HEK293T (cell line): ENCODE measurements at regions not wholly inside any gene's neighbourhood (a gene's known extent, or its start where the extent isn't known, plus 50 kb on each side); places are given as distances from the start of the nearest gene placed in this dataset.
"Not testable (repeated sequence)": the region's sequence is repeated elsewhere in the genome, so short reads cannot be mapped to it uniquely, and the experiment has no call there.

Source experiments
- CTCF ChIA-PET: fragments of 350-600 bp; formaldehyde crosslinking; extraction: SDS; loops from one replicate; lab custom pipeline; 2021; ENCODE audit warnings: antibody characterized with exemption, inconsistent platforms; lab: Yijun Ruan, JAX
- POLR2A ChIA-PET: fragments of 350-600 bp; formaldehyde crosslinking; extraction: SDS; loops from one replicate; lab custom pipeline; 2020; ENCODE audit warnings: antibody characterized with exemption, inconsistent platforms; lab: Yijun Ruan, JAX
- DNase-seq: peaks from one replicate; pipeline ENCODE4 v3.0.0; 2012; ENCODE audit warnings: mixed read lengths; ENCODE audit errors: extremely low spot score
- ARNT ChIP-seq: fragments of 450-650 bp; IDR thresholded peaks from 2 replicates; pipeline ENCODE4 v1.6.1; 2017; ENCODE audit warnings: mild to moderate bottlenecking
- BHLHE40 ChIP-seq: fragments of 450-650 bp; IDR thresholded peaks from 2 replicates; pipeline ENCODE4 v1.6.1; 2016; ENCODE audit warnings: mild to moderate bottlenecking, moderate library complexity, borderline replicate concordance
- CTBP1 ChIP-seq: fragments of 450-650 bp; IDR thresholded peaks from 2 replicates; pipeline ENCODE4 v1.6.1; 2016; ENCODE audit warnings: borderline replicate concordance
- ELF4 ChIP-seq: fragments of 450-650 bp; IDR thresholded peaks from 2 replicates; pipeline ENCODE4 v1.6.1; 2017; ENCODE audit warnings: antibody characterized with exemption
- FOXA1 ChIP-seq: fragments of 450-650 bp; IDR thresholded peaks from 2 replicates; pipeline ENCODE4 v1.6.1; 2016; ENCODE audit warnings: mild to moderate bottlenecking
- FOXK2 ChIP-seq: fragments of 450-650 bp; IDR thresholded peaks from 2 replicates; pipeline ENCODE4 v1.6.1; 2016; ENCODE audit warnings: mild to moderate bottlenecking
- FOXM1 ChIP-seq: fragments of 450-650 bp; IDR thresholded peaks from 2 replicates; pipeline ENCODE4 v1.6.1; 2017; ENCODE audit warnings: mild to moderate bottlenecking, borderline replicate concordance
- HDGF ChIP-seq: fragments of 450-650 bp; IDR thresholded peaks from 2 replicates; pipeline ENCODE4 v1.6.1; 2017; ENCODE audit warnings: antibody characterized with exemption, borderline replicate concordance
- L3MBTL2 ChIP-seq: fragments of 450-650 bp; conservative IDR thresholded peaks from 2 replicates; pipeline ENCODE4 v1.6.1; 2016; ENCODE audit warnings: mild to moderate bottlenecking
- LEF1 ChIP-seq: fragments of 450-650 bp; IDR thresholded peaks from 2 replicates; pipeline ENCODE4 v1.6.1; 2017; ENCODE audit warnings: mild to moderate bottlenecking, borderline replicate concordance
- NFRKB ChIP-seq: fragments of 450-650 bp; IDR thresholded peaks from 2 replicates; pipeline ENCODE4 v1.6.1; 2016; ENCODE audit warnings: mild to moderate bottlenecking, moderate library complexity
- SP1 ChIP-seq: fragments of 450-650 bp; IDR thresholded peaks from 2 replicates; pipeline ENCODE4 v1.6.1; 2017
- SUZ12 ChIP-seq: fragments of 450-650 bp; IDR thresholded peaks from 2 replicates; pipeline ENCODE4 v1.6.1; 2016; ENCODE audit warnings: mild to moderate bottlenecking
- TARDBP ChIP-seq: fragments of 450-650 bp; IDR thresholded peaks from 2 replicates; pipeline ENCODE4 v1.6.1; 2016
- ZNF384 ChIP-seq: fragments of 450-650 bp; IDR thresholded peaks from 2 replicates; pipeline ENCODE4 v1.6.1; 2016
- TF ChIP-seq, protein P1 (sequence below): fragments of 450-650 bp; IDR thresholded peaks from 2 replicates; pipeline ENCODE4 v1.6.1; 2016

DNA sequence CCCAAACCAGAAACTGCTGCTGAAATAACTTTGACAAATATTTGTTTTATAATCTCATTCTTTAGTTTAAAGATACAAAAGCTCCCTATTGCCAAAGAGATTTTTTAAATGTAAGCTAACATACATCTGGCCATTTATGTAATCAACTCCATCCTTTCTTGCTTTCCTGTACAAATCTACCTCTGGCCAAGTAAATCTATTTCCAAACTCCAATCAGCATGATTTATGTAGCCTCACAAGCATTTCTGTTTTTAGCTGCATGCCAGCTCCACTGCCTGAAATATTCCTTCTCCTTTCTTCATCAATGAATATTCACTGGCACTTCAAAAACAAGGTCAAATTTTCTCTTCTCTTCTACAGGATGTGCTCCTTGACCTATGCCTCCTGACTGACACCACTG, 80.0 kb downstream of the SHOX2 start:
- no peak for DNase-seq
- TF ChIP-seq BHLHE40 (no peak), SUZ12 (no peak), FOXA1 (no peak), FOXM1 (no peak), NFRKB (no peak), SP1 (no peak), ARNT (no peak)
- ChIA-PET POLR2A (no interaction called here), CTCF (no interaction called here)

DNA sequence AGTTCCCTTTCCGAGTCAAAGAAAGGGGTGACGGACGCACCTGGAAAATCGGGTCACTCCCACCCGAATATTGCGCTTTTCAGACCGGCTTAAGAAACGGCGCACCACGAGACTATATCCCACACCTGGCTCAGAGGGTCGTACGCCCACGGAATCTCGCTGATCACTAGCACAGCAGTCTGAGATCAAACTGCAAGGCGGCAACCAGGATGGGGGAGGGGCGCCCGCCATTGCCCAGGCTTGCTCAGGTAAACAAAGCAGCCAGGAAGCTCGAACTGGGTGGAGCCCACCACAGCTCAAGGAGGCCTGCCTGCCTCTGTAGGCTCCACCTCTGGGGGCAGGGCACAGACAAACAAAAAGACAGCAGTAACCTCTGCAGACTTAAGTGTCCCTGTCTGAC, 86.3 kb downstream of the SHOX2 start:
- CTCF ChIA-PET, POLR2A ChIA-PET, DNase-seq: not testable (repeated sequence)

DNA sequence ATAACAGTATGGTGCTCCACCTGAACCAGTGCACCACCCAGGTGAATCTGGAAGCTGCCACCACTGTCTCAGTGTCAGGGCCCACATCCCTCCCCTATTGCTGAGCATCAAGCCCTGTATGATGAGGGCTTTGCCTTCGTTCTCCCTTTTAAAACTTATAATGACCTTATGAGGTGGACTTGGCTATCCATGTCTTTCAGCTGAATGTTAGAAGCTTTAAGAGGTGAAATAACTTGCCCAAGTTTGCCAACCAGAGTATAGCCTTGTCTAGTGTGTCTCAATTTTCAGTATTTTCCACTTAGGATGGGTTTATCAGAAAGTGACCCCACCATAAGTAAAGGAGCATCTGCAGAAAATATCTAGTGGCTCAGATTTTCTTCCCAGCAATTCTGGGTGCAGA, 87.8 kb downstream of the SHOX2 start:
- TF ChIP-seq BHLHE40 (no peak), TARDBP (no peak), FOXA1 (no peak), LEF1 (no peak), SP1 (no peak), ZNF384 (no peak), ELF4 (no peak), FOXK2 (no peak), SUZ12 (no peak), CTBP1 (no peak), ARNT (no peak), L3MBTL2 (no peak), HDGF (no peak), FOXM1 (no peak), NFRKB (no peak)
- TF ChIP-seq, protein P1, sequence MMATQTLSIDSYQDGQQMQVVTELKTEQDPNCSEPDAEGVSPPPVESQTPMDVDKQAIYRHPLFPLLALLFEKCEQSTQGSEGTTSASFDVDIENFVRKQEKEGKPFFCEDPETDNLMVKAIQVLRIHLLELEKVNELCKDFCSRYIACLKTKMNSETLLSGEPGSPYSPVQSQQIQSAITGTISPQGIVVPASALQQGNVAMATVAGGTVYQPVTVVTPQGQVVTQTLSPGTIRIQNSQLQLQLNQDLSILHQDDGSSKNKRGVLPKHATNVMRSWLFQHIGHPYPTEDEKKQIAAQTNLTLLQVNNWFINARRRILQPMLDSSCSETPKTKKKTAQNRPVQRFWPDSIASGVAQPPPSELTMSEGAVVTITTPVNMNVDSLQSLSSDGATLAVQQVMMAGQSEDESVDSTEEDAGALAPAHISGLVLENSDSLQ, result no peak
- DNase-seq, result no peak
- ChIA-PET POLR2A (no interaction called here), CTCF (no interaction called here)

DNA sequence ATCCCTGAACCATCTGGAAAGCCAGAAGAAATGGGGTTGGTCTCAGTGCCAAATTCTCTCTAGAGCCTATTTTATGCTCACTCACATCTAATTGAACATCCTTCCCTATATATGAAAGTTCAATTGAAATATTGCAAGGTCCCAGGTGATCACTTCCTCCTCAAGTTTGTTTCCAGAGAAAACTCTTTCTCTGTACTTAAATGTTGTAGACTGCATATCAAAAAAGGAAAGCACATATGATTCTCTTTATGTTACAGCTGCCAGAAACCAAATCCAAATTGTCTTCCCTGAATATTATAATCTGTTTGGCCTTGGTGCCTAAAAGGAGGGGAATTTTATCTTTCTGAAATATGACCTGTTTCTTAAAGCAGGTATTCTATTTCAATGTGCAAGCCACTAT, 93.3 kb downstream of the SHOX2 start:
- POLR2A ChIA-PET, result no interaction called here
- TF ChIP-seq LEF1 (no peak), ARNT (no peak), ELF4 (no peak), ZNF384 (no peak), L3MBTL2 (no peak), FOXK2 (no peak), FOXA1 (no peak), TARDBP (no peak)
- CTCF ChIA-PET, result no interaction called here
- no peak for DNase-seq

DNA sequence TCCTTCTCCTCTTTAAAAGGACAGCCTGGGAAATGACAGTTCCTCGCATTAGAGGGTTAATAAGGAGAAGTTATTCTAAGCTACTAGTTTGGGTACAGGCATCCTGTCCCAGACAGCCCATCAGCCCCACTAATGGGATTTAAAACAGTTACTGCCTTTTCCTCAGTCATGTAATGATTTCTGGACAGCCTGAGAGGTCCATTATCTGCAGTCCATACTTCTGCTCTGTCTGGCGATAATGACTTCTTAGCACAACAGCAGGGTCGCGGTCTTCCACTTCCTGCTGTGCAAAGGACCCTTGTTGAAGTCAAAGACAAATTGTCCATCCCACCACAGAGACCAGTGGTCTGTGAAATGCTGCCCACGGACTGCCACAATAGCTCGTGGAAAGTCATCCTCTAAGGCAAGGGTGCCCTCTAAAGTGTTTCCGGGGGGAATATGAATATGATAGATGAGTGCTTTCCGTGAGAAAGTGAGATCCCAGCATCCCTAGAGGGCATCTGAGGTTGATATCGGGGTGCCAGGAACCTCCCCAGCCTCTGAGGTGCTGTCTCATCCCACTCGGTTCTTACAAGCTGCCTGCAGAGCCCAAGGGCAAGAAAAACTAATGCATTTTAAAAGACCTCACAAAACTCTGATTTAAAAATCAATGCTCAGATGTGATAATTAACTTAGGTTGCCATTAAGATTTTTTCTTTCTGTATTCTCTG, 100.7 kb downstream of the SHOX2 start:
- no peak for DNase-seq
- TF ChIP-seq FOXK2, result no peak
- no peak for TF ChIP-seq CTBP1
- TF ChIP-seq HDGF, result no peak
- no peak for TF ChIP-seq L3MBTL2
- no peak for TF ChIP-seq NFRKB
- TF ChIP-seq BHLHE40, result no peak
- TF ChIP-seq ZNF384, result no peak
- TF ChIP-seq FOXM1, result no peak
- no peak for TF ChIP-seq ARNT
- no peak for TF ChIP-seq ELF4
- TF ChIP-seq LEF1, result no peak
- no peak for TF ChIP-seq SP1
- TF ChIP-seq TARDBP, result no peak
- TF ChIP-seq, protein P1, result no peak
- no peak for TF ChIP-seq SUZ12
- TF ChIP-seq FOXA1, result no peak
- ChIA-PET POLR2A (no interaction called here), CTCF (no interaction called here)

- DNase-seq, result no peak
- CTCF ChIA-PET, result no interaction called here
- POLR2A ChIA-PET, result no interaction called here
- TF ChIP-seq CTBP1 (no peak), SUZ12 (no peak), ELF4 (no peak), L3MBTL2 (no peak), ARNT (no peak), SP1 (no peak), BHLHE40 (no peak), ZNF384 (no peak), FOXK2 (no peak), LEF1 (no peak), TARDBP (no peak), FOXA1 (no peak), NFRKB (no peak), FOXM1 (no peak), HDGF (no peak)
- TF ChIP-seq, protein P1, result no peak
These were observed 107.0 kb downstream of the SHOX2 start for GRCh38 chr3:157999246-157999645.
